Stimulated activated CD4-positive, alpha-beta T cell treated with anti-CD3 and anti-CD28 coated beads, Interleukin-4, amount 100 ng/mL, for 1 hour (primary cell): ENCODE measurements at regions not wholly inside any gene's neighbourhood (a gene's known extent, or its start where the extent isn't known, plus 50 kb on each side); places are given as distances from the start of the nearest gene placed in this dataset.

Experiments used
- DNase-seq: peaks from one replicate; pipeline ENCODE4 v3.0.0-alpha.2; 2020

- DNase-seq = no peak
Measured at GRCh38 chr2:64380853-64381527, 73.0 kb upstream of the LGALSL start.

GRCh38 chr2:64383016-64383591 lies 70.9 kb upstream of the LGALSL start:
- no peak for DNase-seq

- DNase-seq = no peak
Measured at GRCh38 chr2:64383881-64384280, 70.1 kb upstream of the LGALSL start.

GRCh38 chr2:64386676-64387075 lies 67.3 kb upstream of the LGALSL start:
- no peak for DNase-seq

- DNase-seq = no peak
Measured at GRCh38 chr2:64390586-64390985, 63.4 kb upstream of the LGALSL start.

- no peak for DNase-seq
Measured at GRCh38 chr2:64391424-64391823, 62.5 kb upstream of the LGALSL start.

GRCh38 chr2:64391940-64392339 lies 62.0 kb upstream of the LGALSL start:
- DNase-seq = no peak

GRCh38 chr2:64392529-64392928 lies 61.4 kb upstream of the LGALSL start:
- DNase-seq = no peak

- no peak for DNase-seq
Measured at GRCh38 chr2:64393383-64394010, 60.5 kb upstream of the LGALSL start.

GRCh38 chr2:64394153-64394552 lies 59.8 kb upstream of the LGALSL start:
- DNase-seq = no peak

GRCh38 chr2:64396001-64396400 lies 58.0 kb upstream of the LGALSL start:
- no peak for DNase-seq

GRCh38 chr2:64396551-64396950 lies 57.4 kb upstream of the LGALSL start:
- no peak for DNase-seq

- no peak for DNase-seq
Measured at GRCh38 chr2:64398516-64399129, 55.3 kb upstream of the LGALSL start.

- DNase-seq = no peak
Measured at GRCh38 chr2:64399521-64399920, 54.4 kb upstream of the LGALSL start.

- DNase-seq = no peak
Measured at GRCh38 chr2:64400105-64400728, 53.7 kb upstream of the LGALSL start.

- DNase-seq = no peak
Measured at GRCh38 chr2:64400733-64401528, 53.0 kb upstream of the LGALSL start.

GRCh38 chr2:64401529-64401880 lies 52.5 kb upstream of the LGALSL start:
- no peak for DNase-seq

- no peak for DNase-seq
Measured at GRCh38 chr2:64402876-64403275, 51.1 kb upstream of the LGALSL start.

GRCh38 chr2:64403426-64403825 lies 50.5 kb upstream of the LGALSL start:
- no peak for DNase-seq

GRCh38 chr2:64404002-64404731 lies 49.8 kb upstream of the LGALSL start:
- DNase-seq = no peak
